Left lung (tissue), 4 donors: ENCODE measurements at regions not wholly inside any gene's neighbourhood (a gene's known extent, or its start where the extent isn't known, plus 50 kb on each side); places are given as distances from the start of the nearest gene placed in this dataset.

Experiments
- ATAC-seq: fragments of 200-7000 bp; cut with Tn5 transposase; one replicate; pipeline ENCODE4 v1.9.1; 2020; ENCODE audit warnings: moderate library complexity
- DNase-seq, 4 donors: peaks; one replicate each; pipeline ENCODE4 v3.0.0-alpha.2; 2013 to 2020
- H3K27ac ChIP-seq, 2 donors: fragments of 200-600 bp; sonication (generic) in 1 of 2; one replicate each; pipeline versions ENCODE4 v1.5.0 to v1.8.0; 2020 to 2021
- H3K27me3 ChIP-seq, 2 donors: fragments of 200-600 bp; sonication (generic) in 1 of 2; one replicate each; pipeline versions ENCODE4 v1.5.0 to v1.8.0; 2020 to 2021
- H3K36me3 ChIP-seq, 2 donors: fragments of 200-600 bp; sonication (generic) in 1 of 2; one replicate each; pipeline versions ENCODE4 v1.5.0 to v1.8.0; 2020 to 2021
- H3K4me1 ChIP-seq, 2 donors: fragments of 200-600 bp; one replicate each; pipeline ENCODE4 v1.8.0; 2021
- H3K4me3 ChIP-seq, 2 donors: fragments of 200-600 bp; sonication (generic) in 1 of 2; one replicate each; pipeline versions ENCODE4 v1.5.0 to v1.8.0; 2020 to 2021; ENCODE audit warnings: mild to moderate bottlenecking in 1 of 2
- H3K9me3 ChIP-seq, 2 donors: fragments of 200-600 bp; sonication (generic) in 1 of 2; one replicate each; pipeline versions ENCODE4 v1.5.0 to v1.8.0; 2020 to 2021
- intact Hi-C, 2 donors: fragments of 100-400 bp; cut with DNase I; formaldehyde crosslinking; loops; one replicate each; pipeline versions ENCODE4 v1.11.2 to v1.14.2; 2022
- TF ChIP-seq, protein P1 (sequence below), 2 donors: fragments of 200-600 bp; sonication (generic) in 1 of 2; IDR thresholded peaks; one replicate each; pipeline versions ENCODE4 v1.5.0 to v1.8.0; 2021; ENCODE audit warnings: antibody characterized with exemption in 2 of 2
- donor health status: DM: no; HTN: yes; CAD: no.
- donor health status: DM: no; HTN: no; CAD: no.

DNA sequence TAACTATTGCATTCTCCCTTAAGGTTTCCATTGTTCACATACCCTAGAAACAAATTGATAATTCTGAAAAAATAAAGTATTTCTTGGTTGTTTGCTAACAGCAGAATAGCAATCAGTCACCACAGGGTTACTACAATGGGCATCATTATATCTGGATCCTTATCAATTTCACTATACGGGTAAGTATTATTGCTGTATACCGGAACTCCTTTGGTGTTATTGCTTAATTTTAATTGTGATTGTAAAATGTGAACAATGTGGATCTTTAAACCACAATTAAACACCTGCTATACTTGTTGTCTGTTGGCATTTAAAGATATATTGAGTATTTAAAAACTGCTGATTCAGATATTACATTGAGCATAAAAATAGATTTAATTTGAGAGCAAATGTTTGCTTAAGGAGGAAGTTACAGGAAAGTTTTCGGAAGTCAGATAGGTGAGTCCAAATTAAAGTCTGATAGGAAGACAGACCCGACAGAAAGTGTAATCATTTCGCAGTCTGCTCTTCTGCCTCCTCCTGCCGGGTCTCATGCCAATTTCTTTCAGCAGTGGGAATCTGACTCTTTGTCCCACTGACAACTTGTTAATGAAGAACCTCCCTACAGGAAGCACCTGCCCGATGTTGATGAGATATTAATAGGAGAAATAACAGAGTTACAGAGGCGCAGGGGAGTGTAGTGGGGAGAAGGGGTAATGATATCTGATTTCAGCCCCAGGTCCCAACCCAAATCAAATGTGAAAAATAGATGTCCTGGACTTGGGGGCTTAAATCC, 169.7 kb upstream of the TBC1D5 start:
- Histone ChIP-seq H3K36me3 (no peaks in the 10 kb centered on the region), H3K27ac (no peak overlapping the region), H3K4me3 (no peak overlapping the region), H3K27me3 (peaks cover 0 to 12% of the 10 kb centered on the region in 2 donors), H3K4me1 (no peaks in the 10 kb centered on the region), H3K9me3 (no peaks in the 10 kb centered on the region)
- intact Hi-C loops: no loop called here
- ATAC-seq: no peak
- TF ChIP-seq, protein P1, sequence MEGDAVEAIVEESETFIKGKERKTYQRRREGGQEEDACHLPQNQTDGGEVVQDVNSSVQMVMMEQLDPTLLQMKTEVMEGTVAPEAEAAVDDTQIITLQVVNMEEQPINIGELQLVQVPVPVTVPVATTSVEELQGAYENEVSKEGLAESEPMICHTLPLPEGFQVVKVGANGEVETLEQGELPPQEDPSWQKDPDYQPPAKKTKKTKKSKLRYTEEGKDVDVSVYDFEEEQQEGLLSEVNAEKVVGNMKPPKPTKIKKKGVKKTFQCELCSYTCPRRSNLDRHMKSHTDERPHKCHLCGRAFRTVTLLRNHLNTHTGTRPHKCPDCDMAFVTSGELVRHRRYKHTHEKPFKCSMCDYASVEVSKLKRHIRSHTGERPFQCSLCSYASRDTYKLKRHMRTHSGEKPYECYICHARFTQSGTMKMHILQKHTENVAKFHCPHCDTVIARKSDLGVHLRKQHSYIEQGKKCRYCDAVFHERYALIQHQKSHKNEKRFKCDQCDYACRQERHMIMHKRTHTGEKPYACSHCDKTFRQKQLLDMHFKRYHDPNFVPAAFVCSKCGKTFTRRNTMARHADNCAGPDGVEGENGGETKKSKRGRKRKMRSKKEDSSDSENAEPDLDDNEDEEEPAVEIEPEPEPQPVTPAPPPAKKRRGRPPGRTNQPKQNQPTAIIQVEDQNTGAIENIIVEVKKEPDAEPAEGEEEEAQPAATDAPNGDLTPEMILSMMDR (IDR thresholded peaks at IDR 0.05): no peak
- DNase-seq: peak in 1 of 4 donors; percentile 14

DNA sequence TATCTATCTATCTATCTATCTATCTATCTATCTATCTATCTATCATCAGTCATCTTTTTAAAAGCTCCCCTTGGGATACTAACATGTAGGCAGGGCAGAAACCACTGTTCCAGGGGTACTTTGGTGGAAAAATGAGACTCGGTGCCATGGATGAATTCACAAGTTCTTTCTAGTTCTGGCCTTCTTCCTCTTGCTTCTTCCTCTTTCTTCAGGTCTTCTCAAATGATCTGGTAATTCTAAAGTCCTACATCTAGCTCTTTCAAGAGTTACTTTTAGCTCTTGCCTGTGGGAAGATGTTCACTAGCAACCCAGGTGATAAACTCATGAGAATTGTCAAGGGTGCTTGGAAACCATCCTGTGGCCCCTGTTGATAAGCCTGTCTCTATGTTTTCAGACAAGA, 168.5 kb upstream of the TBC1D5 start:
- H3K27me3 ChIP-seq: peaks cover 0 to 12% of the 10 kb centered on the region in 2 donors
- ATAC-seq (no peak), DNase-seq (no peak)
- TF ChIP-seq, protein P1 (IDR thresholded peaks at IDR 0.05): no peak
- H3K4me1 ChIP-seq: no peaks in the 10 kb centered on the region
- H3K27ac ChIP-seq: no peak overlapping the region
- H3K9me3 ChIP-seq: no peaks in the 10 kb centered on the region
- no peak overlapping the region for H3K4me3 ChIP-seq
- intact Hi-C loops: no loop called here
- no peaks in the 10 kb centered on the region for H3K36me3 ChIP-seq

GRCh38 chr3:17909714-17910113, 167.3 kb upstream of the TBC1D5 start:
- ATAC-seq: no peak
- Histone ChIP-seq H3K27ac (no peak overlapping the region), H3K27me3 (peaks cover 0 to 12% of the 10 kb centered on the region in 2 donors), H3K4me1 (no peaks in the 10 kb centered on the region), H3K4me3 (no peak overlapping the region), H3K36me3 (no peaks in the 10 kb centered on the region), H3K9me3 (no peaks in the 10 kb centered on the region)
- intact Hi-C loops: no loop called here
- TF ChIP-seq, protein P1 (IDR thresholded peaks at IDR 0.05): no peak
- DNase-seq: no peak

- Histone ChIP-seq H3K4me1 (no peaks in the 10 kb centered on the region), H3K27ac (no peak overlapping the region), H3K36me3 (no peaks in the 10 kb centered on the region), H3K4me3 (no peak overlapping the region), H3K27me3 (peaks cover 0 to 8% of the 10 kb centered on the region in 2 donors), H3K9me3 (no peaks in the 10 kb centered on the region)
- DNase-seq (no peak), ATAC-seq (no peak)
- TF ChIP-seq, protein P1 (IDR thresholded peaks at IDR 0.05): no peak
- intact Hi-C loops: no loop called here
Observed at GRCh38 chr3:17908399-17909191, 166.2 kb upstream of the TBC1D5 start.

GRCh38 chr3:17905996-17906395, 163.6 kb upstream of the TBC1D5 start:
- Histone ChIP-seq H3K4me3 (no peak overlapping the region), H3K36me3 (no peaks in the 10 kb centered on the region), H3K9me3 (peaks cover 0 to under 1% of the 10 kb centered on the region in 2 donors), H3K27ac (no peak overlapping the region), H3K4me1 (no peaks in the 10 kb centered on the region), H3K27me3 (no peaks in the 10 kb centered on the region)
- intact Hi-C loops: no loop called here
- TF ChIP-seq, protein P1 (IDR thresholded peaks at IDR 0.05): no peak
- ATAC-seq (no peak), DNase-seq (no peak)
